GM12873 (cell line): ENCODE measurements at regions not wholly inside any gene's neighbourhood (a gene's known extent, or its start where the extent isn't known, plus 50 kb on each side); places are given as distances from the start of the nearest gene placed in this dataset.

Source experiments
- CTCF ChIP-seq: IDR thresholded peaks from 2 replicates; pipeline ENCODE4 v1.5.1; 2012; ENCODE audit warnings: low read depth, mild to moderate bottlenecking, moderate library complexity, low read length, control low read depth; ENCODE audit not compliant: insufficient read depth; ENCODE audit errors: missing control alignments

- no peak for TF ChIP-seq CTCF
These were observed 325.2 kb downstream of the WDR72 start for GRCh38 chr15:53434174-53434678.

DNA sequence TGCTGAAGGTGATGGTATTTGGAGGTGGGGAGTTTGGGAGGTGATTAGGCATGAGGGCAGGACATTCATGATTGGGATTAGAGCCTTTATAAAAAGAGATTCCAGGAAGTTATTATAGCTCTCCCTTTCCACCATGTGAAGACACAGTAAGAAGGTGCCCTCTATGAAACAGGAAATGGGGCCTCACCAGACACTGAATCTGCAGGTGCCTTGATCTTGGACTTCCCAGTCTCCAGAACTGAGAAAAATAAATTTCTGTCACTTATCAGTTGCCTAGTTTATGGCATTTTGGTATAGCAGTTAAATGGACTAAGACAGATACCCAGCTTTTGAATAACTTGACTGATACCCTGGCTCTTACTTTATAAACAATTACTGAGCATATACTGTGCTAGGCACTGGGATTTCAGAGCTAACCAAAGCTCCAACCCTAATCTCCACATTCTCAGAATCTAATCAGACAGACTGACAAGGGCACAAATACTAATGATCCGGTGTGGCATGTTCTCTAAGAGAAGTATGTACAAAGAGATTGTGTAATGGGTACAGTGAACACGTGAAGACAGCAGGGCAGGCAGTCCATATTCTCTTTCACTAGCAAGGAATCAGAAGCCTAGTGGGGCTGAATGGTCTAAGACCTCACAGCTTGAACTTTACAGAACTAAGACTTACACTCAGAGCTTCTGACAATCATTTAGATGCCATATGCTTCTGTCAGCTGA, 343.1 kb downstream of the WDR72 start:
- no peak for TF ChIP-seq CTCF

- TF ChIP-seq CTCF, result no peak
These were observed 345.3 kb downstream of the WDR72 start for GRCh38 chr15:53414167-53414566.

GRCh38 chr15:53412542-53412941, 346.9 kb downstream of the WDR72 start:
- no peak for TF ChIP-seq CTCF

- TF ChIP-seq CTCF, result no peak
These were observed 354.5 kb downstream of the WDR72 start for GRCh38 chr15:53404930-53405493.

GRCh38 chr15:53401503-53401902, 358.0 kb downstream of the WDR72 start:
- TF ChIP-seq CTCF, result no peak

DNA sequence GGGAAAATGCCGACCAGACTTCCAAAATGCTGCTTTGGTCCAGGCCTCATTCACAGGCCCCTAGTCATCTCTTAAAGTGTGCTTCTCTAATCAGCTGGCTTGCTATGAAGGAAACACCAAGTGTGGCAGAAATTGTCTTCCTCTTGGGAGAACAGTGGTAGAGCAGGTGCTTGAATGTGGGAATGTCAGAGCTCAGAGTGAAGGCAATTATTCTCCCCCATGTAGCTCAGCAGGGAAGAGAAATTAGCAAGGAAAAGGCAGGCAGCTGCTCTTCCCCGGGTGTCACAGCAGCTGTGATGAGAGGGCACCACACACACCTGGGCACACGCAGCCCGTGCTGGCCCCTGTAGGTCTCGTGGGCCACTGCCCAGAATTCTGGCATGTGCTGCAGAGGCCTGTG, 358.5 kb downstream of the WDR72 start:
- no peak for TF ChIP-seq CTCF
